Neuronal stem cell (in vitro differentiated cells): ENCODE measurements at regions not wholly inside any gene's neighbourhood (a gene's known extent, or its start where the extent isn't known, plus 50 kb on each side); places are given as distances from the start of the nearest gene placed in this dataset.
A peak's percentile ranks its signal among the peaks of the same experiment; 100 is the strongest.

Experiments used
- DNase-seq: peaks from one replicate; pipeline ENCODE4 v3.0.0-alpha.2; 2013; ENCODE audit warnings: low spot score
- H2AFZ ChIP-seq: one replicate; pipeline ENCODE4 v1.6.1; 2013; ENCODE audit warnings: mild to moderate bottlenecking, low read length, inconsistent platforms
- H2AK5ac ChIP-seq: 2 replicates; pipeline ENCODE4 v1.6.1; 2013; ENCODE audit warnings: low read depth, mild to moderate bottlenecking, inconsistent platforms, low read length, moderate library complexity, mixed read lengths
- H2BK120ac ChIP-seq: 2 replicates; pipeline ENCODE4 v1.6.1; 2013; ENCODE audit warnings: low read depth, mild to moderate bottlenecking, inconsistent platforms, low read length, moderate library complexity, mixed read lengths
- H2BK12ac ChIP-seq: one replicate; pipeline ENCODE4 v1.6.1; 2013; ENCODE audit warnings: low read length, inconsistent platforms
- H2BK15ac ChIP-seq: 2 replicates; pipeline ENCODE4 v1.6.1; 2013; ENCODE audit warnings: mild to moderate bottlenecking, low read length, inconsistent platforms, mixed read lengths
- H2BK5ac ChIP-seq: one replicate; pipeline ENCODE4 v1.6.1; 2013; ENCODE audit warnings: inconsistent platforms, mild to moderate bottlenecking, low read length, moderate library complexity
- H3K14ac ChIP-seq: one replicate; pipeline ENCODE4 v1.6.1; 2013; ENCODE audit warnings: low read length, inconsistent platforms
- H3K18ac ChIP-seq: 2 replicates; pipeline ENCODE4 v1.6.1; 2013; ENCODE audit warnings: low read length, inconsistent platforms
- H3K23ac ChIP-seq: 2 replicates; pipeline ENCODE4 v1.6.1; 2013; ENCODE audit warnings: low read depth, mild to moderate bottlenecking, mixed read lengths, low read length, inconsistent platforms; ENCODE audit not compliant: poor library complexity
- H3K27ac ChIP-seq: replicated peaks from 3 replicates; pipeline ENCODE4 v1.5.1; 2013; ENCODE audit warnings: low read length, inconsistent platforms
- H3K27me3 ChIP-seq, 3 experiments: 2 replicates each; pipeline ENCODE4 v1.6.1; 2013; ENCODE audit warnings: low read length in 3 of 3, mild to moderate bottlenecking in 2 of 3, inconsistent platforms in 1 of 3, low read depth in 1 of 3, mixed read lengths in 1 of 3, moderate library complexity in 1 of 3; ENCODE audit not compliant: control insufficient read depth in 3 of 3, insufficient read depth in 3 of 3
- H3K36me3 ChIP-seq, 2 donors: replicated peaks in 1 of 2; 2 replicates each; pipeline ENCODE4 v1.6.1; 2013; ENCODE audit warnings: low read length in 2 of 2; ENCODE audit not compliant: control insufficient read depth in 2 of 2, insufficient read depth in 2 of 2
- H3K4ac ChIP-seq: 2 replicates; pipeline ENCODE4 v1.6.1; 2013; ENCODE audit warnings: inconsistent platforms, mild to moderate bottlenecking, low read length, moderate library complexity
- H3K4me1 ChIP-seq, 2 donors: 1 replicate in 1 of 2; 2 replicates in 1 of 2; pipeline ENCODE4 v1.6.1; 2013; ENCODE audit warnings: low read length in 2 of 2, low read depth in 1 of 2; ENCODE audit not compliant: control insufficient read depth in 2 of 2, insufficient read depth in 1 of 2
- H3K4me2 ChIP-seq: one replicate; pipeline ENCODE4 v1.6.1; 2013; ENCODE audit warnings: mild to moderate bottlenecking, low read length, inconsistent platforms; ENCODE audit not compliant: insufficient read depth, poor library complexity, severe bottlenecking
- H3K4me3 ChIP-seq, 2 donors: 2 replicates each; pipeline ENCODE4 v1.5.1; 2013; ENCODE audit warnings: low read length in 2 of 2, mild to moderate bottlenecking in 2 of 2, inconsistent platforms in 1 of 2, moderate library complexity in 1 of 2
- H3K79me1 ChIP-seq: one replicate; pipeline ENCODE4 v1.6.1; 2013; ENCODE audit warnings: low read depth, mild to moderate bottlenecking, inconsistent platforms, low read length, moderate library complexity
- H3K9ac ChIP-seq: one replicate; pipeline ENCODE4 v1.6.1; 2013; ENCODE audit warnings: mild to moderate bottlenecking, low read depth, low read length, inconsistent platforms; ENCODE audit not compliant: poor library complexity
- H3K9me3 ChIP-seq, 2 donors: replicated peaks in 1 of 2; 2 replicates each; pipeline versions ENCODE3 to v1.6.1; 2013; ENCODE audit warnings: low read length in 2 of 2, mild to moderate bottlenecking in 2 of 2, inconsistent platforms in 1 of 2, low read depth in 1 of 2, mixed read lengths in 1 of 2, moderate library complexity in 1 of 2; ENCODE audit not compliant: control insufficient read depth in 2 of 2, insufficient read depth in 1 of 2
- H4K8ac ChIP-seq: one replicate; pipeline ENCODE4 v1.6.1; 2013; ENCODE audit warnings: low read depth, mild to moderate bottlenecking, inconsistent platforms, low read length, moderate library complexity
- H4K91ac ChIP-seq: one replicate; pipeline ENCODE4 v1.6.1; 2013; ENCODE audit warnings: low read length, low read depth, mild to moderate bottlenecking, inconsistent platforms; ENCODE audit not compliant: poor library complexity
- WGBS, 2 donors: extraction: QIAGEN DNeasy Blood & Tissue Kit; methylation state at CpG; one replicate each; pipeline ENCODE4 v1.1.7; 2013; ENCODE audit warnings: missing lambda C conversion rate in 2 of 2, mixed read lengths in 1 of 2; ENCODE audit not compliant: insufficient read length in 2 of 2, insufficient replicate concordance in 1 of 2; ENCODE audit errors: extremely low coverage in 2 of 2; 5-methylcytosine and 5-hydroxymethylcytosine counted together

DNA sequence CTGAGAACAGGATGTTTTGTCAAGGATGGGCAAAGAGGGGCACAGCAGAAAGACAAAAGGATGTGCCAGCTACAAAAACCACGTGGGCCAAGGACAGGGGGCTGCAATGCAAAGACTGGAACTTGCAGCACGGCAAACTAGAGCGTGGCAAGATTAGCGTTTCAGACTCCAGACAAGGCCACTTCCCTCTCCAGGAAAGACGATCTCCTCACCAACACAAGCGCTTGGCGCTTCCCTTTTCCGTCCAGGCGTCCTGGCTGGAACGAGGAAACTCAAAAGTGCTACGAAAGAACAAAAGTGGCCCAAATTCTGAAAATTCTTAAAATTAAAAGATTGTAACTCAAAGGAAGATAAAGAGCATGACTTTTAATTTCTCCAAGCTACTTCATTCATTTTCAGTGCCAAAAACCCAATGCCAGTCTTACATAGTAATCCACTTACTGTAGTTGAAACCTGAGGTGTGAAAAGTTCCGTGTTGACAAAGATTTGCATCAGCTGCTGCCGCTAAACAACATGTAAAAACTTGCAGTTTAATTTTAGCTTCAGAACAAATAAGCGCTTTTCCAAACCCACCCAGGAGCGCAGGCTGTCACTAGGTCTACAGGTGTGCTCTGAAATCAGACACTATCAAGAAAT, 207.1 kb upstream of the RREB1 start:
- no peak overlapping the region for H2AFZ ChIP-seq
- no peaks in the 10 kb centered on the region for H3K36me3 ChIP-seq
- H3K4me2 ChIP-seq: no peak overlapping the region
- no peak overlapping the region for H3K4me3 ChIP-seq
- no peak overlapping the region for H3K9ac ChIP-seq
- DNase-seq: no peak
- H3K27ac ChIP-seq: no peak overlapping the region
- no peak overlapping the region for H4K8ac ChIP-seq
- no peak overlapping the region for H2BK120ac ChIP-seq
- no peak overlapping the region for H2AK5ac ChIP-seq
- WGBS, 2 donors: no CpG with 5 or more reads among the region's 15 CpGs
- H3K4me1 ChIP-seq: no peaks in the 10 kb centered on the region
- H2BK15ac ChIP-seq: no peak overlapping the region
- H3K23ac ChIP-seq: no peak overlapping the region
- H3K79me1 ChIP-seq: no peaks in the 10 kb centered on the region
- H3K27me3 ChIP-seq: no peaks in the 10 kb centered on the region
- no peak overlapping the region for H3K14ac ChIP-seq
- H2BK12ac ChIP-seq: no peak overlapping the region
- no peak overlapping the region for H4K91ac ChIP-seq
- H3K18ac ChIP-seq: peak overlapping the region; percentile 72
- no peak overlapping the region for H3K4ac ChIP-seq
- H3K9me3 ChIP-seq: peaks cover 0 to 3% of the 10 kb centered on the region in 2 donors
- H2BK5ac ChIP-seq: no peak overlapping the region

DNA sequence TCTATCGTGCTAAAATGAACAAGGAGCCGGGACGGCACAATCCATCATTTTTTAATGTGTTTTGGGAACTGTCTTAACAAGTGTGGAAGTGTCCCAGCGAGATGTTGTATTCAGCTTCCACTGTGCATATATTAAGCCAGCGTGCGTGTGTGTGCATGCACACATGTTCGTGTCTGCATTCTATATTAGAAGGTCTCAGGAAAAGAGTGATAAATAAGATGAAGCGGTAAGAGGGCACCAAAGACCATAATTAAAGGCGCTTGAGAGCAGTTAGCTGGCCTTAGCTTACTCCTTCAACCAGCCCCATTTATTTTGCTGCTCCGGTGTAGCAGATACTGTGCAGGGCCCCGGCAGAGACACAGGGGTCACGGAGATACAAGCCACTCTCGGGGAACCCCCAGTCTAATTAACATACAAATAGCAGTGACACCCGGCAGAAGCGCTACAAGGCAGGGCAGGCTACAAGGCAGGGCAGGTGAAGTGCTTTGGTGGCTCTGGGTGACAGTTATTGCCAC, 206.5 kb upstream of the RREB1 start:
- no peaks in the 10 kb centered on the region for H3K27me3 ChIP-seq
- no peak overlapping the region for H2BK5ac ChIP-seq
- no peak overlapping the region for H3K23ac ChIP-seq
- no peak overlapping the region for H2BK12ac ChIP-seq
- no peak overlapping the region for H3K27ac ChIP-seq
- no peak overlapping the region for H2AFZ ChIP-seq
- no peak overlapping the region for H3K4ac ChIP-seq
- H3K9me3 ChIP-seq: peaks cover 0 to 3% of the 10 kb centered on the region in 2 donors
- H3K4me1 ChIP-seq: no peaks in the 10 kb centered on the region
- H2BK120ac ChIP-seq: no peak overlapping the region
- H3K4me3 ChIP-seq: no peak overlapping the region
- no peak overlapping the region for H4K8ac ChIP-seq
- no peak overlapping the region for H2BK15ac ChIP-seq
- H3K14ac ChIP-seq: no peak overlapping the region
- H3K36me3 ChIP-seq: no peaks in the 10 kb centered on the region
- no peak overlapping the region for H4K91ac ChIP-seq
- no CpG with 5 or more reads among the region's 15 CpGs for WGBS, 2 donors
- no peak overlapping the region for H3K18ac ChIP-seq
- DNase-seq: no peak
- no peak overlapping the region for H2AK5ac ChIP-seq
- no peak overlapping the region for H3K9ac ChIP-seq
- no peak overlapping the region for H3K4me2 ChIP-seq
- no peaks in the 10 kb centered on the region for H3K79me1 ChIP-seq

DNA sequence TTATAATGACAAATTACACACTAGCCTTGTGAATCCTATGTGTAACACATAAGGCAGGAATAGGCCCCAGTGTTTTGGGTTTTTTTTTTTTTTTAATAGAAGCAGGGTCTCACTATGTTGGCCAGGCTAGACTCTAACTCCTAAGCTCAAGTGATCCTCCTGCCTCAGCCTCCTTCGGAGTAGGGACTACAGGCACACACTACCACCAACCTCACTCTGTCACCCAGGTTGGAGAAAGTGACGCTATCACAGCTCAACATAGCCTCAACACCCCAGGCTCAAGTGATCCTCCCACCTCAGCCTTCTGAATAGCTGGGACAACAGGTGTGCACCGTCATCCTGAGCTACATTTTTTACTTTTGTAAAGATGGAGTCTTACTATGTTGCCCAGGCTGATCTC, 205.8 kb upstream of the RREB1 start:
- Histone ChIP-seq H3K4ac (no peak overlapping the region), H2BK15ac (no peak overlapping the region), H3K18ac (no peak overlapping the region), H3K9me3 (peaks cover 0 to 3% of the 10 kb centered on the region in 2 donors), H3K4me3 (no peak overlapping the region), H2BK120ac (no peak overlapping the region), H3K4me1 (peaks cover 0 to under 1% of the 10 kb centered on the region in 2 donors), H3K79me1 (no peaks in the 10 kb centered on the region), H4K91ac (no peak overlapping the region), H4K8ac (no peak overlapping the region), H3K27ac (no peak overlapping the region), H3K4me2 (no peak overlapping the region), H3K14ac (no peak overlapping the region), H2AK5ac (no peak overlapping the region), H2BK12ac (no peak overlapping the region), H3K9ac (no peak overlapping the region), H2BK5ac (no peak overlapping the region), H2AFZ (no peak overlapping the region), H3K23ac (no peak overlapping the region), H3K27me3 (no peaks in the 10 kb centered on the region), H3K36me3 (no peaks in the 10 kb centered on the region)
- WGBS, 2 donors: no CpG with 5 or more reads among the region's 3 CpGs
- DNase-seq: no peak

DNA sequence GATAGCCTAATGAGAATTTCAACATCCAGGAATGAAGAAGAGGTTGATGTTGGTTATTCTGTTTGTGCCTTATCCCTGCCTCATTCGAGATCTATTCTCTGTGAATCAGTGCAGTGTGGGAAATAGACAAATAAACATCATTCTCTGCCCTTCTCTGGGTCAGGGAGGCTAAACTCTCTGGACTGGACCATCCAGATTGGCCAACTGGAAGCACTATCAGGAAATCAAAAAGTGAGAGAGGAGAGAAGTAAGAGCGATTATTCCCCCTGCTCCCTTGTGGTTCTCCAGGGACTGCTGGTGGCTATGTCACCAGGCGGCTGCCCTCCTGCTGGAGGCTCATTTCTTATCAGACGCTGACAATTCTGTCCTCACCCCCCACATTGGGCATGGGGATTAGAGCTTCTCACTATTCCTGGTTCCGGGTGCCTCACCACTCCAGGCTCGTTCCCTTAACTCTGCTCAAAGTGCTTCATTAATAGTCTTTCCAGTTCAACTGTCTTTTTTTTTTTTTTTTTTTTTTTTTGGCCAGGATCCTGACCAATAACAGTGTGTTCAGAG, 201.7 kb upstream of the RREB1 start:
- H3K4ac ChIP-seq: no peak overlapping the region
- no peak overlapping the region for H3K4me3 ChIP-seq

More for the DNA sequence above, 201.7 kb upstream of the RREB1 start:
- WGBS, 2 donors: no CpG with 5 or more reads among the region's 6 CpGs
- Histone ChIP-seq H3K4me1 (peaks cover 0 to 3% of the 10 kb centered on the region in 2 donors), H3K14ac (no peak overlapping the region), H2BK15ac (no peak overlapping the region), H3K36me3 (no peaks in the 10 kb centered on the region), H3K27ac (no peak overlapping the region), H3K9me3 (no peaks in the 10 kb centered on the region), H3K18ac (no peak overlapping the region), H3K27me3 (no peaks in the 10 kb centered on the region), H3K79me1 (no peaks in the 10 kb centered on the region), H3K23ac (no peak overlapping the region), H3K9ac (no peak overlapping the region), H2BK120ac (no peak overlapping the region), H3K4me2 (no peak overlapping the region), H2BK5ac (no peak overlapping the region), H4K91ac (no peak overlapping the region), H2AK5ac (no peak overlapping the region), H4K8ac (no peak overlapping the region), H2AFZ (no peak overlapping the region), H2BK12ac (no peak overlapping the region)
- DNase-seq: no peak
